Neural progenitor cell (in vitro differentiated cells): ENCODE measurements at regions not wholly inside any gene's neighbourhood (a gene's known extent, or its start where the extent isn't known, plus 50 kb on each side); places are given as distances from the start of the nearest gene placed in this dataset.

Source experiments
- DNase-seq: peaks from one replicate; pipeline ENCODE4 v3.0.0-alpha.2; 2016; ENCODE audit warnings: low spot score
- H2AFZ ChIP-seq: fragments of 200-600 bp; sonication (generic); replicated peaks from 2 replicates; pipeline ENCODE4 v1.6.1; 2016; ENCODE audit warnings: antibody characterized with exemption
- H3F3A ChIP-seq: fragments of 200-600 bp; sonication (generic); 2 replicates; pipeline ENCODE4 v1.6.1; 2016; ENCODE audit warnings: antibody characterized with exemption, low read depth
- H3K27ac ChIP-seq: fragments of 200-600 bp; sonication (generic); 2 replicates; pipeline ENCODE4 v1.5.1; 2016; ENCODE audit warnings: mild to moderate bottlenecking
- H3K27me3 ChIP-seq: fragments of 200-600 bp; sonication (generic); 2 replicates; pipeline ENCODE4 v1.6.1; 2016; ENCODE audit warnings: mild to moderate bottlenecking, moderate library complexity
- H3K36me3 ChIP-seq: fragments of 200-600 bp; sonication (generic); 2 replicates; pipeline ENCODE4 v1.5.1; 2016
- H3K4me1 ChIP-seq: fragments of 200-600 bp; sonication (generic); 2 replicates; pipeline ENCODE4 v1.6.1; 2016; ENCODE audit warnings: mixed run types
- H3K4me2 ChIP-seq: fragments of 200-600 bp; sonication (generic); 2 replicates; pipeline ENCODE4 v1.6.1; 2016
- H3K4me3 ChIP-seq: fragments of 200-600 bp; sonication (generic); 2 replicates; pipeline ENCODE4 v1.5.1; 2016
- H3K79me2 ChIP-seq: fragments of 200-600 bp; sonication (generic); 2 replicates; pipeline ENCODE4 v1.6.1; 2016; ENCODE audit warnings: low read depth
- H3K9ac ChIP-seq: fragments of 200-600 bp; sonication (generic); 2 replicates; pipeline ENCODE4 v1.6.1; 2016
- H3K9me3 ChIP-seq: fragments of 200-600 bp; sonication (generic); 2 replicates; pipeline ENCODE4 v1.5.1; 2016; ENCODE audit warnings: low read depth
- H4K20me1 ChIP-seq: fragments of 200-600 bp; sonication (generic); 2 replicates; pipeline ENCODE4 v1.6.1; 2016; ENCODE audit warnings: low read depth
- H3K27ac Mint-ChIP-seq: 3 replicates; pipeline ENCODE4 v1.8.0; 2021; ENCODE audit warnings: mixed read lengths
- H3K27me3 Mint-ChIP-seq: 2 replicates; pipeline ENCODE4 v1.8.0; 2022; ENCODE audit warnings: low read depth, mild to moderate bottlenecking, inconsistent platforms, moderate library complexity, mixed read lengths; ENCODE audit not compliant: insufficient read depth
- H3K36me3 Mint-ChIP-seq: 3 replicates; pipeline ENCODE4 v1.8.0; 2021; ENCODE audit warnings: mixed read lengths
- H3K4me1 Mint-ChIP-seq: 3 replicates; pipeline ENCODE4 v1.8.0; 2021; ENCODE audit warnings: mixed read lengths
- H3K4me3 Mint-ChIP-seq: 3 replicates; pipeline ENCODE4 v1.8.0; 2021; ENCODE audit warnings: mild to moderate bottlenecking, moderate library complexity, mixed read lengths
- H3K9me3 Mint-ChIP-seq: 3 replicates; pipeline ENCODE4 v1.8.0; 2020; ENCODE audit warnings: mixed read lengths
- CTCF ChIP-seq: fragments of 200-600 bp; sonication (generic); IDR thresholded peaks from 2 replicates; pipeline ENCODE4 v1.5.1; 2017; ENCODE audit warnings: antibody characterized with exemption, mild to moderate bottlenecking
- EZH2 ChIP-seq: fragments of 200-600 bp; sonication (generic); IDR thresholded peaks from 2 replicates; pipeline ENCODE4 v1.6.1; 2017; ENCODE audit warnings: antibody characterized with exemption, mild to moderate bottlenecking, moderate library complexity
- EZH2phosphoT487 ChIP-seq: fragments of 200-600 bp; sonication (generic); IDR thresholded peaks from 2 replicates; pipeline ENCODE4 v1.6.1; 2017; ENCODE audit warnings: antibody characterized with exemption

GRCh38 chr11:26229981-26230380 lies 101.9 kb upstream of the ANO3 start:
- no peaks in the 10 kb centered on the region for H3K36me3 ChIP-seq
- no peaks in the 10 kb centered on the region for H4K20me1 ChIP-seq
- no peaks in the 10 kb centered on the region for H3F3A ChIP-seq
- H3K4me3 Mint-ChIP-seq = no peak overlapping the region
- H3K79me2 ChIP-seq = no peaks in the 10 kb centered on the region
- DNase-seq = no peak
- no peak overlapping the region for H3K27ac ChIP-seq
- H3K9me3 ChIP-seq = no peaks in the 10 kb centered on the region
- no peak overlapping the region for H3K4me2 ChIP-seq
- no peak overlapping the region for H3K27ac Mint-ChIP-seq
- H3K36me3 Mint-ChIP-seq = no peaks in the 10 kb centered on the region
- H3K4me1 Mint-ChIP-seq = no peaks in the 10 kb centered on the region
- no peak overlapping the region for H2AFZ ChIP-seq
- no peaks in the 10 kb centered on the region for H3K27me3 ChIP-seq
- no peaks in the 10 kb centered on the region for H3K9me3 Mint-ChIP-seq
- no peaks in the 10 kb centered on the region for H3K4me1 ChIP-seq
- peaks cover 3% of the 10 kb centered on the region for H3K27me3 Mint-ChIP-seq
- H3K9ac ChIP-seq = no peak overlapping the region
- H3K4me3 ChIP-seq = no peak overlapping the region
- TF ChIP-seq EZH2 (no peak), CTCF (no peak), EZH2phosphoT487 (no peak)

- no peak for TF ChIP-seq EZH2
- no peak for DNase-seq
- Histone ChIP-seq H3K4me3 (no peak overlapping the region), H3K4me2 (no peak overlapping the region), H2AFZ (no peak overlapping the region), H3K79me2 (no peaks in the 10 kb centered on the region), H4K20me1 (no peaks in the 10 kb centered on the region), H3K27ac (no peak overlapping the region), H3K9me3 (no peaks in the 10 kb centered on the region), H3F3A (no peaks in the 10 kb centered on the region), H3K9ac (no peak overlapping the region), H3K4me1 (no peaks in the 10 kb centered on the region), H3K36me3 (no peaks in the 10 kb centered on the region), H3K27me3 (no peaks in the 10 kb centered on the region)
- Mint-ChIP-seq H3K27ac (no peak overlapping the region), H3K36me3 (no peaks in the 10 kb centered on the region), H3K4me1 (no peaks in the 10 kb centered on the region), H3K4me3 (no peak overlapping the region), H3K9me3 (no peaks in the 10 kb centered on the region), H3K27me3 (peaks cover 3% of the 10 kb centered on the region)
These were observed 100.7 kb upstream of the ANO3 start for GRCh38 chr11:26231252-26231661.

- no peaks in the 10 kb centered on the region for H3K4me1 Mint-ChIP-seq
- no peaks in the 10 kb centered on the region for H3K9me3 Mint-ChIP-seq
- no peaks in the 10 kb centered on the region for H4K20me1 ChIP-seq
- H3K27me3 Mint-ChIP-seq = peaks cover 3% of the 10 kb centered on the region
- no peaks in the 10 kb centered on the region for H3K27me3 ChIP-seq
- H2AFZ ChIP-seq = no peak overlapping the region
- DNase-seq = no peak
- H3F3A ChIP-seq = no peaks in the 10 kb centered on the region
- no peak overlapping the region for H3K9ac ChIP-seq
- no peak for TF ChIP-seq EZH2
- no peak for TF ChIP-seq CTCF
- TF ChIP-seq EZH2phosphoT487 = no peak
- no peaks in the 10 kb centered on the region for H3K9me3 ChIP-seq
- no peak overlapping the region for H3K27ac ChIP-seq
- no peaks in the 10 kb centered on the region for H3K36me3 Mint-ChIP-seq
- no peaks in the 10 kb centered on the region for H3K36me3 ChIP-seq
- H3K4me1 ChIP-seq = no peaks in the 10 kb centered on the region
- H3K4me2 ChIP-seq = no peak overlapping the region
- H3K4me3 ChIP-seq = no peak overlapping the region
- no peaks in the 10 kb centered on the region for H3K79me2 ChIP-seq
- H3K27ac Mint-ChIP-seq = no peak overlapping the region
- no peak overlapping the region for H3K4me3 Mint-ChIP-seq
These were observed 97.5 kb upstream of the ANO3 start for GRCh38 chr11:26234451-26234850.

GRCh38 chr11:26243426-26243825 lies 88.5 kb upstream of the ANO3 start:
- no peak overlapping the region for H3K4me2 ChIP-seq
- H3F3A ChIP-seq = no peaks in the 10 kb centered on the region
- H4K20me1 ChIP-seq = no peaks in the 10 kb centered on the region
- DNase-seq = no peak
- no peak overlapping the region for H3K4me3 ChIP-seq
- Mint-ChIP-seq H3K27ac (no peak overlapping the region), H3K9me3 (peaks cover 2% of the 10 kb centered on the region), H3K4me1 (no peaks in the 10 kb centered on the region), H3K36me3 (no peaks in the 10 kb centered on the region), H3K27me3 (no peaks in the 10 kb centered on the region), H3K4me3 (no peak overlapping the region)
- H3K9me3 ChIP-seq = no peaks in the 10 kb centered on the region
- no peaks in the 10 kb centered on the region for H3K79me2 ChIP-seq
- H3K36me3 ChIP-seq = no peaks in the 10 kb centered on the region
- TF ChIP-seq EZH2phosphoT487 (no peak), CTCF (no peak), EZH2 (no peak)
- no peaks in the 10 kb centered on the region for H3K4me1 ChIP-seq
- no peak overlapping the region for H3K27ac ChIP-seq
- no peaks in the 10 kb centered on the region for H3K27me3 ChIP-seq
- H3K9ac ChIP-seq = no peak overlapping the region
- H2AFZ ChIP-seq = no peak overlapping the region
